ENCODE measurements at regions not wholly inside any gene's neighbourhood (a gene's known extent, or its start where the extent isn't known, plus 50 kb on each side); places are given as distances from the start of the nearest gene placed in this dataset.

GRCh38 chrX:45777366-45777765 is 576.7 kb upstream of the DIPK2B start:
- DNase-seq (ENCODE audit: low read depth) = no peak

DNA sequence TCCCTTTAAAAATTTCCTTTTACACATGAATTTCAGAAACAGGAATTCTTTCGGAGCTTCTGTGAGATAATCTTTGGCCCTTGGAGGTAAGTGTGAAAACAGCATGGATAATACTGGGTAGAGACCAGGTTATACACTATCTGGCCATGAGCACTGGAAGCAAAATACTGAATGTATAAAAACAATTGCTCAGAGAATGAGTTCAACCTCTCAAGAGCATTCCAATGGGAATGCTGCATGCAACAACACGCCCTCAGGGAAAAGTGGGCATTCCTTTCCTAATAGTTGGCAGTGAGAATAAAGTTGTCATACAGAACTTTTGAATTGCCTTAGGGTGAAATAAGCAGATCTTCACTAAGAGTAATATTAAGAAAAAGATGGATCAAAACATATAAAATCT is 574.8 kb upstream of the DIPK2B start:
- DNase-seq (ENCODE audit: low read depth) = peak; percentile 85

DNA sequence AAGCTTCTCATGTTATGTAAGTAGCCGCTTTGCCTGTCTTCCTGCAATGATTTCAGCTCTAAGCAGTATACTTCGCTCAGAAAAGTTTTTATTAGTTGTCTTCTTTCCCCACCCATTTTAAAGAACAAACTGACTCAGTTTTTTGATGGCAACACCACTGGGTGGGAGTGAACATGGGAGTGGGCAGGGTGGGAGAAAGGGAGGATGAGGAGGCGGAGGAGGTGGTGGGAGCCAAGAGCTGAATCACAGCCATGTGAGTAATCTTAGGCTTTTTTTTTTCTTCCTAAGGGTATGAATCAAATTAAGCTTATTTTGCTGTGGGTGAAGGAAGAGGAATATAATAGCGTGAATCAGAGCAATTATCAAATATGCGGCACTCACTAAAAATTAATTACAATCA is 574.3 kb upstream of the DIPK2B start:
- DNase-seq (ENCODE audit: low read depth) = peak; percentile 85

GRCh38 chrX:45773572-45773971 is 572.9 kb upstream of the DIPK2B start:
- DNase-seq (ENCODE audit: low read depth) = no peak

GRCh38 chrX:45771560-45772340 is 571.1 kb upstream of the DIPK2B start:
- peak; percentile 72 for DNase-seq (ENCODE audit: low read depth)

- DNase-seq (ENCODE audit: low read depth) = peak; percentile 95
Measured at GRCh38 chrX:45771114-45771513, 570.4 kb upstream of the DIPK2B start.

- peak; percentile 93 for DNase-seq (ENCODE audit: low read depth)
Measured at GRCh38 chrX:45769761-45770582, 569.3 kb upstream of the DIPK2B start.

GRCh38 chrX:45768666-45769236 is 568.1 kb upstream of the DIPK2B start:
- DNase-seq (ENCODE audit: low read depth) = peak; percentile 36

- DNase-seq (ENCODE audit: low read depth) = peak; percentile 66
Measured at GRCh38 chrX:45766981-45767501, 566.4 kb upstream of the DIPK2B start.

GRCh38 chrX:45765767-45766166 is 565.1 kb upstream of the DIPK2B start:
- peak; percentile 62 for DNase-seq (ENCODE audit: low read depth)

DNA sequence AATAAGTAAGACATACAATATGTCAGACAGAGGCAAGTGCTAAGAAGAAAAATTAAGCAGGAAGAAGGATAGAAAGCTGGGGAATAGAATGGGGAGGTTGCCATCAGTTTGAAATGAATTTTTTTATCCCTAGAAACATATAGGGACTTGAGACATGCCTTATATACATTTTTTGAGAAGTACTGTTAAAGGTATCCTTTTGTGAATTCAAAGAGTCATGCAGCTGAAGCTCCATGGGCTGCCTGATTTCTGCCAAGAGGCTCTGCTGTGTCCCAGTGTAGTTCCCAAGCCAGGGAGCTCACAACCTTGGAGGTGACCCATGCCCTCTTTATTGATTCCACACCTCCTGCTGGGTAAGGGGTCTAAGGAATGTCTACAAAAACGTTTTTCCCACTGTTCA is 564.6 kb upstream of the DIPK2B start:
- peak; percentile 42 for DNase-seq (ENCODE audit: low read depth)

DNA sequence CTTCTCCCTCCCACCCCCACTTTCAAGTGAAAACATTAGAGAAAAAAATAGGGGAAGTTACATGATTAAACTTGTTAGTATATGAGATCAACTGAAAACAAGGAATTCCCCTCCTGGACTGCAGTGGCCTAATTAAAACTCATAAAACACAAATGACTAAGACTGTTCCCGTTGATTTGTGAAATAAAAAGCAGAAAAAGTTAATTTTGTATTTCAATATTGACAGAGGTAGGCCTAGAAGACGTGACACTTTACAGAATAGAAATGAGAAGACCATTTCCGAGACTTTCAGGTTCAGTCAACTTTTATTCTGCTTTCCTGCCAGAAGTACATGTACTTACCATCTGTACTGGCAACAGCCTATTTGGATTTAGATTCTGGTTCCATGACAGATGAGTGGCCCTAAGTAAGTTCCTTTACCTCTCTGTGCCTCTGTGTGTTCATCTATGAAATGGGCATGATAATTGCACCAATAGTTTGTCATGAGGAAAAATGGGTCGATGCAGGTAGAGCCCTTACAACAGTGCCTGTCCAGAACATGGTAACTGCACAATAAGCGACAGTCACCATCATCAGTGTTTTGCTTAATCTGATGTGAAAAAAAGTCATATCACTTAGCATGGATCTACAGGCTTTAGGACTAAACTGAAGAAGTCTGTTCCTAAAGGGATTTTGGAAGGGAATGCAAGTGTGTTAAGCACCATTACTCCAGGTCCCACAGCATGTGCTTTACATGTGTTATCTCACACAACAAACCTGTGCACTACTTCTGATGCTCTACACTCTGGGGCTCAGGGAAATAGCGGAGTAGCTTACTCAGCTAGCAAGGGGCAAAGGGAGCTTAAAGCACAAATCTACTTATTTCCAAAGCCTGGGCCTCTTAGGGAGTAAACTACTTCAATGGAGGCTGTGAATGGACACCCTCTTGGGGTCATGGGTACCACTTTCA is 562.3 kb upstream of the DIPK2B start:
- peak; percentile 44 for DNase-seq (ENCODE audit: low read depth)

GRCh38 chrX:45761920-45762319 is 561.2 kb upstream of the DIPK2B start:
- DNase-seq (ENCODE audit: low read depth) = peak; percentile 41

DNA sequence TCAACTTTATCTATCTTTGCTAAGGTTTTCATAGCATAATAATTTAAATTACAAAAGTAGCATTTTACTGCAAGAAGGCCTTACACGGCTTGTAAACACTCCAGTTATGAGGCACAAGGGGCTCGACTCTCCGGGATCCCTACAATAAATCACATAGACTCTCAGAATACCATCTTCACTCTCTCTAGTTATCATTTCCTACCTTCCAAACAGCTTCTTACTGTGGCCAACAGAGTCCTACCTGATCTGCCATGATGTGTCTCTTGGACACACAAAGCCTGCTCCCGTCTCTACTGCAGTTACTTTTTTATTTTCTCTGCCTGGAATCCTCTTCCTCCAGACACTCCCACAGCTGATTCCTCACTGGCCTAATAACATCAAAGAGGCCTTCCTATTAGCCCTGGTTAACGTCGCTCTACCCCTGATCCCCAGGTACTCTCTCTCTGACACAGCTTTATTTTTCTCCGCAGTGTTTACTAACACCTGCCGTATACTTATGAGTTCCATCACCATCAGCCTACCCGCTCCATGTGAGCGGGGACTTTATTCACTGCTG is 559.6 kb upstream of the DIPK2B start:
- peak; percentile 28 for DNase-seq (ENCODE audit: low read depth)

DNA sequence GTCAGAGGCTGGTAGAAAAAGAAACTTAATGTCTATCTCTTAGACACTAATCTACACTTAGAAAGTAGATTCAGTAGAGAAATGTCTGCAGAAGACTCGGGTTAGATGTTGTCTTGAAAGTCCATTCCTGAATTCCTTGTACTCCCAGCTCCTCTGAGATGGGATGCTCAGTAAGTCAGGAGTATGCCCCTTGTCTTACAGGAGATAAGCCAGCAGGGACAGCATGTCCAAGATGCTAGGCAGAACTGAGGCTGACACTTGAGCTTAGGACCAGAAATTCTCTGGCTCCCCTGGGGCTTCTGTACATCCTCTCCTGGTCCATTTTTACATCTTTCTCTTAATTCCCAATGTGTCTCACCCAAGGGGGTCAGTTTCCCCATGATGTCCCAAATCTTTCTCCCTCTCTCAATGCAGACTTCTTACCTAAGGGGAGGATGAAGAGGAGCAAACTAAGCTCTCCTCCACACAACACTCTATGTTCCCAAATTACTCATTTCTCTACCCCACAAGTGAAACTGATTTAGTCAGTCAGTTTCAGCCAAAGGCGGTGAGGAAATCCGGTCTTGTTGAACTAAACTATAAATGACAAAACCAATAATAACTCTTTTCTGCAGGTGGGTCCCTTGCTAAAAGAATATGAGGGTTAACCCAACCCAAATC is 558.2 kb upstream of the DIPK2B start:
- peak; percentile 76 for DNase-seq (ENCODE audit: low read depth)

GRCh38 chrX:45758319-45758718 is 557.6 kb upstream of the DIPK2B start:
- DNase-seq (ENCODE audit: low read depth) = peak; percentile 91

DNA sequence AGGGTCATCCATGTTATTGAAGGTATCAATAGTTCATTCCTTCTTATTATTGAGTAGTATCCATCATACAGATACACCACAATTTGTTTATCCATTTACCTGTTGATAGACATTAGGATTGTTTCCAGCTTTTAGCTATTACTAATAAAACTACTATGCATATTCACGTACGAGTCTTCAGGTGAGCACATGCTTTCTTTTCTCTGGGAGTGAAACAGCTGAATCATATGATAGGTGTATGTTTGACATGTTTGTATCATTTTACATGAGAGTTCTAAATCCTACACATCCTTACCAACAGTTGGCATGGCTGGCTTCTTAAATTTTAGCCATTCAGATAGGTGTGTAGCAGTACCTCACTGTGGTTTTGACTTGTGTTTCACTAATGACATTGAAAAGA is 556.6 kb upstream of the DIPK2B start:
- DNase-seq (ENCODE audit: low read depth) = no peak

- peak; percentile 41 for DNase-seq (ENCODE audit: low read depth)
Measured at GRCh38 chrX:45756557-45756956, 555.9 kb upstream of the DIPK2B start.

DNA sequence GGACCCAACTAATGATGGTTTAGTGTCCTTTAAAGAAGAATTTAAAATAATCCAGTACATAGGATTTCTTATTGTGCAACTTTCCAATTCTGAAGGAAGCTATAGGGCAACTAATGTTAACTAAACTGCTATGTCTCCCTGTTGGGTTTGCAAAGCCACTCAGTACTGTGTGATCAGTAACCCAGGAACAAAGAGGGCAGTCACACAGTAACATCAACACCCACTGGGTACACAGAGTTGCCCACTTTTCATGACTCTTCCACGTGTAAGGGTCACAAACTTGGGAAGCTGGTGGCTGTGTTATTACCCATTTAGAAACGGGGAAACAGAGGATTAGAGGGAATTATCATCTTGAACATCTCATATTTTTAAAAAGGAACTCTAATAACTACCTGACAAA is 555.0 kb upstream of the DIPK2B start:
- DNase-seq (ENCODE audit: low read depth) = peak; percentile 34

DNA sequence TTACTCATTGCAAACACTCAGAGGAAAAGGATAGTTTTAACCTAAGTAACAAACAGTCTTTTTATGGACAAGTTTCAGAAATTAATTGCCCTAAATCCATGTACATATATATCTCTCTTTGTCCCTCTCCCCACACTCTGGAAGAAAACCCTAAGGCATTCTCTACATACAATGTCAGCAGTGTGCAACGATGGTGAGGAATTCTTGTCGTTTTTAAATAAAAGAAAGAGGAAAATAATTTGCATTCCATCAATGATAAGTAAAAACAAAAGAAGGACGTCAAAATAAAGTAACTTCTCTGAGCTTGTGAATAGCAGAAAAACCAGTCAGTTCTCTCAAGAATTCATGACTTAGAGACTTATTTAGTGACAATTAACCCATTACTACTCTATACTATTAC is 550.5 kb upstream of the DIPK2B start:
- DNase-seq (ENCODE audit: low read depth) = peak; percentile 13

All from LHCN-M2 (cell line).